NT2/D1 (cell line): ENCODE measurements at regions not wholly inside any gene's neighbourhood (a gene's known extent, or its start where the extent isn't known, plus 50 kb on each side); places are given as distances from the start of the nearest gene placed in this dataset.

Experiments used
- SUZ12 ChIP-seq: IDR thresholded peaks from 2 replicates; pipeline ENCODE4 v1.6.1; 2011; ENCODE audit not compliant: insufficient read length, insufficient read depth; ENCODE audit errors: extremely low read depth
- ZNF274 ChIP-seq: IDR thresholded peaks from 2 replicates; pipeline ENCODE4 v1.6.1; 2011; ENCODE audit warnings: mild to moderate bottlenecking, low read depth, low read length

GRCh38 chr1:234718496-234719453 is 108.8 kb upstream of the IRF2BP2 start:
- TF ChIP-seq ZNF274 (no peak), SUZ12 (no peak)
